Adrenal gland (tissue), 5 donors: ENCODE measurements at regions not wholly inside any gene's neighbourhood (a gene's known extent, or its start where the extent isn't known, plus 50 kb on each side); places are given as distances from the start of the nearest gene placed in this dataset.

Source experiments
- POLR2A ChIP-seq, 2 donors: fragments of 450-650 bp; IDR thresholded peaks; one replicate each; pipeline ENCODE4 v1.6.1; 2017; ENCODE audit warnings: antibody characterized with exemption in 2 of 2, mild to moderate bottlenecking in 2 of 2, moderate library complexity in 1 of 2
- TF ChIP-seq, protein P1 (sequence below), 6 experiments: fragments of 450-650 bp in 4 of 6; fragments of 200-600 bp in 2 of 6; sonication (generic) in 1 of 6; IDR thresholded peaks; 1 replicate in 5 of 6; 2 replicates in 1 of 6; pipeline versions ENCODE4 v1.5.1 to v1.8.0; 2016 to 2021; ENCODE audit warnings: antibody characterized with exemption in 6 of 6, mild to moderate bottlenecking in 2 of 6, moderate library complexity in 1 of 6
- donor health status: DM: no; HTN: no; CAD: no.

GRCh38 chr3:28799084-28799483 is 450.5 kb upstream of the AZI2 start:
- TF ChIP-seq, protein P1, sequence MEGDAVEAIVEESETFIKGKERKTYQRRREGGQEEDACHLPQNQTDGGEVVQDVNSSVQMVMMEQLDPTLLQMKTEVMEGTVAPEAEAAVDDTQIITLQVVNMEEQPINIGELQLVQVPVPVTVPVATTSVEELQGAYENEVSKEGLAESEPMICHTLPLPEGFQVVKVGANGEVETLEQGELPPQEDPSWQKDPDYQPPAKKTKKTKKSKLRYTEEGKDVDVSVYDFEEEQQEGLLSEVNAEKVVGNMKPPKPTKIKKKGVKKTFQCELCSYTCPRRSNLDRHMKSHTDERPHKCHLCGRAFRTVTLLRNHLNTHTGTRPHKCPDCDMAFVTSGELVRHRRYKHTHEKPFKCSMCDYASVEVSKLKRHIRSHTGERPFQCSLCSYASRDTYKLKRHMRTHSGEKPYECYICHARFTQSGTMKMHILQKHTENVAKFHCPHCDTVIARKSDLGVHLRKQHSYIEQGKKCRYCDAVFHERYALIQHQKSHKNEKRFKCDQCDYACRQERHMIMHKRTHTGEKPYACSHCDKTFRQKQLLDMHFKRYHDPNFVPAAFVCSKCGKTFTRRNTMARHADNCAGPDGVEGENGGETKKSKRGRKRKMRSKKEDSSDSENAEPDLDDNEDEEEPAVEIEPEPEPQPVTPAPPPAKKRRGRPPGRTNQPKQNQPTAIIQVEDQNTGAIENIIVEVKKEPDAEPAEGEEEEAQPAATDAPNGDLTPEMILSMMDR (IDR thresholded peaks at IDR 0.05): no peak
- no peak for TF ChIP-seq POLR2A (IDR thresholded peaks at IDR 0.05)
